H9 (cell line): ENCODE measurements at regions not wholly inside any gene's neighbourhood (a gene's known extent, or its start where the extent isn't known, plus 50 kb on each side); places are given as distances from the start of the nearest gene placed in this dataset.

Source experiments
- DNase-seq: peaks from one replicate; pipeline ENCODE4 v3.0.0-alpha.2; 2017
- H2AFZ ChIP-seq: one replicate; pipeline ENCODE4 v1.6.1; 2013; ENCODE audit warnings: mild to moderate bottlenecking, low read length, control low read depth, moderate library complexity
- H2AK5ac ChIP-seq: 2 replicates; pipeline ENCODE4 v1.6.1; 2013; ENCODE audit warnings: low read length, control low read depth, mixed read lengths; ENCODE audit not compliant: insufficient read length
- H2BK120ac ChIP-seq: one replicate; pipeline ENCODE4 v1.6.1; 2013; ENCODE audit warnings: low read depth, mild to moderate bottlenecking, low read length, control low read depth, inconsistent platforms; ENCODE audit not compliant: poor library complexity, severe bottlenecking
- H2BK12ac ChIP-seq: 2 replicates; pipeline ENCODE4 v1.6.1; 2013; ENCODE audit warnings: low read length, control low read depth, mixed read lengths, low read depth; ENCODE audit not compliant: insufficient read length
- H2BK15ac ChIP-seq: 2 replicates; pipeline ENCODE4 v1.6.1; 2013; ENCODE audit warnings: low read depth, low read length, control low read depth
- H2BK20ac ChIP-seq: one replicate; pipeline ENCODE4 v1.6.1; 2013; ENCODE audit warnings: low read depth, mild to moderate bottlenecking, low read length, control low read depth, inconsistent platforms; ENCODE audit not compliant: poor library complexity, severe bottlenecking
- H2BK5ac ChIP-seq: 2 replicates; pipeline ENCODE4 v1.6.1; 2013; ENCODE audit warnings: low read length, control low read depth, mixed read lengths; ENCODE audit not compliant: insufficient read length
- H3K14ac ChIP-seq: 2 replicates; pipeline ENCODE4 v1.6.1; 2013; ENCODE audit warnings: low read length, control low read depth; ENCODE audit not compliant: insufficient read depth
- H3K18ac ChIP-seq: 2 replicates; pipeline ENCODE4 v1.6.1; 2013; ENCODE audit warnings: low read depth, mild to moderate bottlenecking, mixed read lengths, low read length, control low read depth; ENCODE audit not compliant: insufficient read length
- H3K23ac ChIP-seq: 2 replicates; pipeline ENCODE4 v1.6.1; 2013; ENCODE audit warnings: low read length, control low read depth, mixed read lengths, low read depth; ENCODE audit not compliant: insufficient read length
- H3K23me2 ChIP-seq: 2 replicates; pipeline ENCODE4 v1.6.1; 2013; ENCODE audit warnings: low read depth, mild to moderate bottlenecking, mixed read lengths, low read length, control low read depth; ENCODE audit not compliant: insufficient read length, poor library complexity, severe bottlenecking
- H3K27ac ChIP-seq: 2 replicates; pipeline ENCODE4 v1.5.1; 2013; ENCODE audit warnings: low read length, control low read depth, mixed read lengths, low read depth; ENCODE audit not compliant: insufficient read length
- H3K27me3 ChIP-seq: 2 replicates; pipeline ENCODE4 v1.6.1; 2013; ENCODE audit warnings: low read length, control low read depth, inconsistent platforms; ENCODE audit not compliant: insufficient read depth
- H3K4ac ChIP-seq: 2 replicates; pipeline ENCODE4 v1.6.1; 2013; ENCODE audit warnings: low read depth, mild to moderate bottlenecking, control low read depth, inconsistent platforms, low read length, moderate library complexity
- H3K4me1 ChIP-seq: 2 replicates; pipeline ENCODE4 v1.6.1; 2013; ENCODE audit warnings: low read length, control low read depth, inconsistent platforms; ENCODE audit not compliant: insufficient read depth
- H3K4me2 ChIP-seq: 2 replicates; pipeline ENCODE4 v1.6.1; 2013; ENCODE audit warnings: low read length, control low read depth, mixed read lengths; ENCODE audit not compliant: insufficient read length, insufficient read depth
- H3K56ac ChIP-seq: 2 replicates; pipeline ENCODE4 v1.6.1; 2013; ENCODE audit warnings: low read depth, mild to moderate bottlenecking, mixed read lengths, low read length, control low read depth; ENCODE audit not compliant: insufficient read length
- H3K79me1 ChIP-seq: 2 replicates; pipeline ENCODE4 v1.6.1; 2013; ENCODE audit warnings: low read depth, mild to moderate bottlenecking, moderate library complexity, low read length, control low read depth, inconsistent platforms; ENCODE audit not compliant: insufficient read depth, poor library complexity, severe bottlenecking
- H3K79me2 ChIP-seq: 2 replicates; pipeline ENCODE4 v1.6.1; 2013; ENCODE audit warnings: low read length, control low read depth, inconsistent platforms; ENCODE audit not compliant: insufficient read depth
- H3K9ac ChIP-seq: 2 replicates; pipeline ENCODE4 v1.6.1; 2013; ENCODE audit warnings: low read length, control low read depth, mixed read lengths; ENCODE audit not compliant: insufficient read length; ENCODE audit errors: extremely low read depth
- H3K9me3 ChIP-seq: one replicate; pipeline ENCODE4 v1.6.1; 2013; ENCODE audit warnings: low read depth, low read length, inconsistent platforms; ENCODE audit not compliant: control insufficient read depth
- H3T11ph ChIP-seq: one replicate; pipeline ENCODE4 v1.6.1; 2013; ENCODE audit warnings: mild to moderate bottlenecking, low read length, control low read depth, inconsistent platforms
- H4K20me1 ChIP-seq: one replicate; pipeline ENCODE4 v1.6.1; 2013; ENCODE audit not compliant: control insufficient read depth, insufficient read length, insufficient read depth
- H4K5ac ChIP-seq: 2 replicates; pipeline ENCODE4 v1.6.1; 2013; ENCODE audit warnings: low read depth, mild to moderate bottlenecking, mixed read lengths, low read length, control low read depth; ENCODE audit not compliant: insufficient read length
- H4K8ac ChIP-seq: replicated peaks from 2 replicates; pipeline ENCODE4 v1.6.1; 2013; ENCODE audit warnings: low read length, control low read depth, mixed read lengths, low read depth; ENCODE audit not compliant: insufficient read length
- H4K91ac ChIP-seq: 2 replicates; pipeline ENCODE4 v1.6.1; 2013; ENCODE audit warnings: low read depth, mild to moderate bottlenecking, moderate library complexity, mixed read lengths, low read length, control low read depth; ENCODE audit not compliant: insufficient read length
- H3K27ac Mint-ChIP-seq, 3 experiments: 2 replicates in 2 of 3; 3 replicates in 1 of 3; pipeline ENCODE4 v1.8.0; 2020 to 2021; ENCODE audit warnings: mixed read lengths in 3 of 3, mild to moderate bottlenecking in 1 of 3, moderate library complexity in 1 of 3
- H3K27me3 Mint-ChIP-seq: 2 replicates; pipeline ENCODE4 v1.8.0; 2021; ENCODE audit warnings: low read depth, mild to moderate bottlenecking, moderate library complexity, mixed read lengths
- H3K36me3 Mint-ChIP-seq, 3 experiments: 2 replicates in 2 of 3; 3 replicates in 1 of 3; pipeline ENCODE4 v1.8.0; 2020 to 2021; ENCODE audit warnings: low read depth in 3 of 3, mixed read lengths in 3 of 3; ENCODE audit not compliant: insufficient read depth in 1 of 3
- H3K4me1 Mint-ChIP-seq, 2 experiments: 2 replicates each; pipeline ENCODE4 v1.8.0; 2020; ENCODE audit warnings: mixed read lengths in 2 of 2
- H3K4me3 Mint-ChIP-seq, 2 experiments: 2 replicates in 1 of 2; 3 replicates in 1 of 2; pipeline ENCODE4 v1.8.0; 2020 to 2021; ENCODE audit warnings: mild to moderate bottlenecking in 2 of 2, mixed read lengths in 2 of 2, moderate library complexity in 1 of 2
- H3K9me3 Mint-ChIP-seq, 2 experiments: 2 replicates in 1 of 2; 3 replicates in 1 of 2; pipeline ENCODE4 v1.8.0; 2020; ENCODE audit warnings: mild to moderate bottlenecking in 2 of 2, mixed read lengths in 2 of 2, moderate library complexity in 1 of 2
- WGBS: extraction: QIAGEN DNeasy Blood & Tissue Kit; methylation state at CpG from one replicate; pipeline ENCODE4 v1.1.7; 2013; ENCODE audit warnings: missing lambda C conversion rate, low lambda C conversion rate, mixed read lengths; ENCODE audit not compliant: insufficient read length; ENCODE audit errors: extremely low coverage; 5-methylcytosine and 5-hydroxymethylcytosine counted together
- TF ChIP-seq, protein P1 (sequence below): fragments of 200-600 bp; sonication (generic); conservative IDR thresholded peaks from 3 replicates; pipeline ENCODE4 v1.8.0; 2021; ENCODE audit warnings: antibody characterized with exemption, mild to moderate bottlenecking

- Histone ChIP-seq H2AFZ (no peak overlapping the region), H3K23ac (no peak overlapping the region), H3K9ac (no peak overlapping the region), H3K27me3 (no peaks in the 10 kb centered on the region), H2BK12ac (no peak overlapping the region), H2BK20ac (no peak overlapping the region), H3K14ac (no peak overlapping the region), H3K79me1 (no peaks in the 10 kb centered on the region), H3K27ac (no peak overlapping the region), H4K5ac (no peak overlapping the region), H3K18ac (no peak overlapping the region), H3K79me2 (no peaks in the 10 kb centered on the region), H4K91ac (no peak overlapping the region), H3K4me2 (no peak overlapping the region), H4K20me1 (no peaks in the 10 kb centered on the region), H3K4ac (no peak overlapping the region), H3K4me1 (no peaks in the 10 kb centered on the region), H3K56ac (no peak overlapping the region), H4K8ac (no peak overlapping the region), H3K9me3 (no peaks in the 10 kb centered on the region), H2AK5ac (no peak overlapping the region), H2BK5ac (no peak overlapping the region), H2BK15ac (no peak overlapping the region), H3K23me2 (no peaks in the 10 kb centered on the region), H3T11ph (no peak overlapping the region), H2BK120ac (no peak overlapping the region)
- TF ChIP-seq, protein P1, sequence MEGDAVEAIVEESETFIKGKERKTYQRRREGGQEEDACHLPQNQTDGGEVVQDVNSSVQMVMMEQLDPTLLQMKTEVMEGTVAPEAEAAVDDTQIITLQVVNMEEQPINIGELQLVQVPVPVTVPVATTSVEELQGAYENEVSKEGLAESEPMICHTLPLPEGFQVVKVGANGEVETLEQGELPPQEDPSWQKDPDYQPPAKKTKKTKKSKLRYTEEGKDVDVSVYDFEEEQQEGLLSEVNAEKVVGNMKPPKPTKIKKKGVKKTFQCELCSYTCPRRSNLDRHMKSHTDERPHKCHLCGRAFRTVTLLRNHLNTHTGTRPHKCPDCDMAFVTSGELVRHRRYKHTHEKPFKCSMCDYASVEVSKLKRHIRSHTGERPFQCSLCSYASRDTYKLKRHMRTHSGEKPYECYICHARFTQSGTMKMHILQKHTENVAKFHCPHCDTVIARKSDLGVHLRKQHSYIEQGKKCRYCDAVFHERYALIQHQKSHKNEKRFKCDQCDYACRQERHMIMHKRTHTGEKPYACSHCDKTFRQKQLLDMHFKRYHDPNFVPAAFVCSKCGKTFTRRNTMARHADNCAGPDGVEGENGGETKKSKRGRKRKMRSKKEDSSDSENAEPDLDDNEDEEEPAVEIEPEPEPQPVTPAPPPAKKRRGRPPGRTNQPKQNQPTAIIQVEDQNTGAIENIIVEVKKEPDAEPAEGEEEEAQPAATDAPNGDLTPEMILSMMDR, result no peak
- H3K36me3 Mint-ChIP-seq, result no peaks in the 10 kb centered on the region; a peak in 1 of 7 replicates
- no peaks in the 10 kb centered on the region for H3K9me3 Mint-ChIP-seq
- no peaks in the 10 kb centered on the region for H3K4me1 Mint-ChIP-seq
- no CpG with 5 or more reads among the region's 7 CpGs for WGBS
- no peak overlapping the region for H3K4me3 Mint-ChIP-seq
- H3K27ac Mint-ChIP-seq, result no peak overlapping the region; a peak in 2 of 7 replicates
- H3K27me3 Mint-ChIP-seq, result peaks cover 7% of the 10 kb centered on the region
- DNase-seq, result no peak
Observed at GRCh38 chr1:29541631-29542030, 305.3 kb downstream of the PTPRU start.
